Inflammatory macrophage treated with lipopolysaccharide for 4 hours (primary cell): ENCODE measurements at regions not wholly inside any gene's neighbourhood (a gene's known extent, or its start where the extent isn't known, plus 50 kb on each side); places are given as distances from the start of the nearest gene placed in this dataset.

Experiments
- DNase-seq: peaks from one replicate; pipeline ENCODE4 v3.0.0-alpha.2; 2020

DNA sequence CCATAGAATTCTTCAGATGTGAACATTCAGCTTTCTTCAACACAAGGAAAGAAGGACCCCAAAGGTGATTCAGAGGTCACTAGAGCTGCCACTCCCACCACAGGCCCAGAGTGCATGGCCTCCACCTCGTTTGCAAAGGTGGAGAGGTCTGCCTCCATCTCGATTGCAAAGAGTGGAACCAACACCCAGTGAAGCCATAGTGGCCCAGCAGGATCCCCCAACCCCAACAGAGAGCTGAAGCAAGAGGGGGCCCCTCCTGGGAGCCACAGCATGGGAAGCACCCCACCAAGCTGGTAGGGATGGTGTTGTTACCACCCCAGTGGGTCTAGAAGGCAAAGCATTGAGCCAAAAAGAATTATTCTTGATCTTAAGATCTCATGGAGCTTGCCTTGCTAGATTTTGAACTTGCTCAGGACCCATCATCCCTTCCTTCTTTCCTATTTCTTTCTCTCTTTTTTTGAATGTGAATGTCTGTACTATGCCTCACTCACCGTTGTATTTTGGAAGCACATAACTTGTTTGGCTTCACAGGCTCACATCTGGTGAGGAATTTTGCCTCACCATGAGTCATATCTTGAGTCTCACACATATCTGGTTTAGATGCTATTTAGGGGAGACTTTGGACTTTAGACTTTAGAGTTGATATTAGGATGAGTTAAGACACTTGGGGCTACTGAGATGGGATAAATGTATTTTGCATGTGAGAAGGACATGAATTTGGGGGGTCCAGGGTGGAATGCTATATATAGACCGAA lies 119.2 kb downstream of the ANKRD60 start:
- no peak for DNase-seq

DNA sequence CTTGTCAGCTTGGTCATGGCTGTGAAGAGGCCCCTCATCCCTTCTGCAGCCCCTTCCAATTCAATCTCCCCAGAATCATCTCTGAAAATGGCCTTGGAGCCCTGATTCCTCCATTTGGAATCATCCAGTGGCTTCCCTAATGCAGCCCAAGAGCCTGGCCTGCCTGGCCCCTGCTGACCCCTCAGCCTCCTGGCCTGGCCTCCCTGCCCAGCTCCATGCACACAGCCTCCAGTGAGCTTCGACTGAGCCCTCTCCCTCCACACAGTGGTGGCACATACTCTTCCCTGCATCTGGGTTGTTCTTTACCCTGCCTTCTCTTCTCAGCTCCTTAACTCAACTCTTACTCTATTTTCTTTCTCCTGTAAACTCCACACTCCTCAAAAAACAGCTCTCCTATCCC lies 120.9 kb downstream of the ANKRD60 start:
- no peak for DNase-seq

DNA sequence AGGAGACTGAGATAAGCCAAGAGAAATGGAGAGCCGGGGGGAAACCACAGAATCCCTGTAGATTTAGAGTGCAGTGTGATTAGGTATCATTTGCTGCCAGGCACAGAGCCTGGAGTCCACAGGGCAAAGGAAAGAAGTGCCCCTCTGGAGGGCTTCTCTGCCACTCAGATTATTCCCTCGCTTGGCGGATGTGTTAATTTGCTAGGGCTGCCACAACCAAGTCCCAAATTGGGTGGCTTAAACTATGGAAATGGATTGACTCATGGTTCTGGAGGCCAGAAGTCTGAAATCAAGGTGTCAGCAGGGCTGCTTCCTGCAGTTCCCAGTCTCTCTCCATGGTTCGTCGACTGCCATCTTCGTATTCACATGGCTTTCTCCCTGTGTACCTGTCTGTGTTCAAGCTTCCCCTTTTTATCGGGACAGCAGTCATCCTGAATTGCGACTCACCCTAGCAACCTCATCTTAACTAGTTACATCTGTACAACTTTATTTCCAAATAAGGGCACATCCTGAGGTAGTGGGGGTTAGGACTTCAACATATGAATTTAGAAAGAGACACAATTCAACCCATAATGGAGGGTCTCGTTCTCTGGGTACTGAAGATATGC lies 122.2 kb downstream of the ANKRD60 start:
- DNase-seq = no peak

DNA sequence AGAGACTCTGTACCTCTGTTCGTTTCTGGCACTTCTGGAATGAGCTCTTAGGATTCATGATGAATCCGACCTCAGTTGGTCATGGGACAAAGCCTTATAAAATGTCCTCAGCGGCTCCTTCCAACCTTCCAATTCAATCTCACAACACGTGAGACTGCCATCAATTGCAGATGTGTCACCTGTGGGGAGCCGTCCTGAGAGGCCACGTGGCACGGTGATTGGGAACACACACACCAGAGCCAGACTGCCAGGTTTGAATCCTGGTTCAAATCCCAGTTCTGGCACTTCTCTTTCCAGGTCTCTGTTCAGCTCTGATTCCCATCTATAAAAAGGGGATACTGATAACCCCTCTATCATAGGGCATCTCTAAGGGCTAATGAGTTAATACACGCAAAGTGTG lies 124.5 kb downstream of the ANKRD60 start:
- no peak for DNase-seq

DNA sequence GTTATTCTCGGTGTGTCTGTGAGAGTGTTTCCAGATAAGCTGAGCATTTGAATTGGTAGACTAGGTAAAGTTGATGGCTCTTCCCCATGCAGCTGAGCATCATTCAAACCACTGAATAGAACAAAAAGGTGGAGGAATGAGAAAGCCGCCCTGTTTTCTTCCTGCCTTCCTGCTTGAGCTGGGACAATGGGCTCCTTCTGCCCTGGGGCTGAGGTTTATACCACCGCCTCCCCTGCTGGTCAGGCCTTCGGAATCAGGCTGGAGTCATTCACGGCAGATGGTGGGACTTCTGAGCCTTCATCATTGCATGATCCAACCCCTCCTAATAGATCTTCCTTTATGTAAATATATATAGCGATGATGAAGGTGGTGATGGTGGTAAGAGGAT lies 124.9 kb downstream of the ANKRD60 start:
- no peak for DNase-seq

DNA sequence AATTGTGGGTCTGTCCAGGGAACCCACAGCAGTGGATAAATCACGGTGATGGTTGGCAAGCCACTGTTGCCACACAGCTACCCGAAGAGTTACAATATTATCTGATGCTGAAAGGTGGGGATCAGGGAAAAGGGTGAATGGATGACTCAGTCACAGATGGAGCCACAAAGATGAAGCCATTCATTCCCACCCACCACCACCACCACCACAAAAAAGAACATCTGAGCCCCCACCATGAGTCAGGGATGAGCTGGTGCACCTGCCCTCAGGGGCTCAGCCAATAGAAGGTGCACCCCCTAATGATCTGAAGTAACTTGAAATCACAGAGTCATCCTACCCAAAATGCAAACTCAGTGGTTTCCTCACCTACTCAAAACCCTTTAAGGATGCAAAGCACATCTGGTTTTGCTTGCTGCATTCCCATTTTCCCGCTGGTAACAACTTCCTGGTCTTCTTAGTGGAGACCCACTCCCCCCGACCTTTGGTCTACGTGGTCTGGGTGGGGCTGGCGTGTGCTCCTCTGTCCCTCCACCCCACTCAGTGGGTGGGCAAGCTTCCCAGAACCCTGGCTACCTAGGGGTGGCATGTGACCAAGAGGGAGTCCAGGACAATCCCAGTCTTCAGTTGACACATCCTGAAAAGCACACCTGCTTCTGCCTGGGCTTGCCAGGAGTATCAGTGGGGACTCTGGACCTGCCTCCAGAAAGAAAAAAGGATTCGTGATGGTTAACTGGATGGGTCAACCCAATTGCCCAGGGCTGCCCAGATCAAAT lies 125.5 kb downstream of the ANKRD60 start:
- no peak for DNase-seq

DNA sequence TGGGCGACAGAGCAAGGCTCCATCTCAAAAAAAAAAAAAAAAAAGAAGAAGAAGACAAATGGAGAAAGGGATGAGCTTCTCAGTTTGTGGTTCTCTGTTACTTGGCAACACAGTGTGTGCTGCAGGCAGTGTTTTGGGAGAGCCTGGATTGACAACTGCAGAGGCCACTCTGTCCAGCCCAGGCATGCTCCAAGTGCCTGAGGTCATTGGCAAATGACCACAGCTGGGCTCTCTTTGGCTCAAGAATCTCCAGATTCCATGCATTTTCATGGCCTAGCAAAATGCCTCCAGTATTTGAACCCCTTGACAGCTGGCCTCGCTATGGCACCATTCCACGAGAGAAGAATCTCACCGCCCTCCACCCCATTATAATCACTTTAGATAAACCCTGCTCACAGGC lies 126.2 kb downstream of the ANKRD60 start:
- DNase-seq = no peak

DNA sequence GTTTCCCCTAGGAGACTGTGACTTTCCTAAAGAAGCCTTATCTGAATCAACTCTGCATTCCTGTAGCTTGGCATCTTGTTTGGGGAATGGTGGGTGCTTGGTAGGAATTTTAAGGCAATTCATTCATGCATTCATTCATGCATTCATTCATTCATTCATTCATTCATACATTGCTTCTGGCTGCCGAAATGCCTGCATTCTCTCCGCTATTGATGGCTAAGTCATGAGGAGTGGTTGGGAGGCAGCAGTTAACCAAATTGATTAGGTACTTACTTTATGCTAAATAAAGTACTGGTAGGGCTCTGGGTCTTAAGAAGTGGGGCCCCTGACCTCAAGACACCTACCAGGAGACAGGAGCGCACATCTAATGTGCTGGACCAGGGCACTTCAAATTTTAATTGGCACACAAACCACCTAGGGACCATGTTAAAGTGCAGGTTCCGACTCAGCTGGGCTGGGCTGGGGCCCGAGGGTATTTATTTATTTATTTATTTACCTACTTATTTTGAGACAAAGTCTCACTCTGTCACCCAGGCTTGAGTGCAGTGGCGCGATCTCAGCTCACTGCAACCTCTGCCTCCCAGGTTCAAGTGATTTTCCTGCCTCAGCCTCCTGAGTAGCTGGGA lies 127.6 kb downstream of the ANKRD60 start:
- no peak for DNase-seq

DNA sequence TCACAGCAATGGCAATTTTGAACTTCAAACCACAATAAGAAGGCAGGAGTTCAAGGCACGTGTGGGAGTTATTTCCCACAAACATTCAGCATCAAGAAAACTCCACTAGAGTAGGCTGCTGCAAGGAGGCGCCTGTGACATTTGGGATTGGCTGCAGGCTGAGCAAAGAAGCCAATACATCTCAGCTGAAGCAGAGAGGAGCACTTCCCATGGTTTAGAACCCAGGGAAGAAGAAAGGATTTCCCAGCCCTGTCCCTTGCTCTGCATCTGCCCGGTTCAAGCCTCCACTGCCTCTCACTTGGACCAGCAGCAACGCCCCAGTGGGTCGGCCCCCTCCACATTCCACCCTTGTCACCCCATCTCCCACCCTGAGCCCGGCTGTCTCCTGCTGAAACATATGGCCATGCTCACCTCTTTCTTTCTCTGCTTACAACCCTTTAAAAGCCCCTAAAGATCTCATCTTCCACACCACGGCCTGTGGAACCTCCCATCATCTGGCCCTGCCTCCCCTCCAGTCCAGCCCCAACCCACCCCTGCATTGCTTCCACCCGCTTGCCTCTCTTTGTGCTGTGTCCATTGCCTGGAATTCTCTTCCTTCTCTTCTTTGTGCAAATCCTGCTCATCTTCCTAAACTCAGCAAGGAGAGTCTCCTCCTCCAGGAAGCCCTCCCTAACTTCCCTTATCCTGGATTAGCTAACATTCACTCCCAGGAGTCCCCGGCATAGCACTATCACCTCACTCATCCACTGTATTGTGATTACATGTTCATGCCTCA lies 128.3 kb downstream of the ANKRD60 start:
- no peak for DNase-seq

DNA sequence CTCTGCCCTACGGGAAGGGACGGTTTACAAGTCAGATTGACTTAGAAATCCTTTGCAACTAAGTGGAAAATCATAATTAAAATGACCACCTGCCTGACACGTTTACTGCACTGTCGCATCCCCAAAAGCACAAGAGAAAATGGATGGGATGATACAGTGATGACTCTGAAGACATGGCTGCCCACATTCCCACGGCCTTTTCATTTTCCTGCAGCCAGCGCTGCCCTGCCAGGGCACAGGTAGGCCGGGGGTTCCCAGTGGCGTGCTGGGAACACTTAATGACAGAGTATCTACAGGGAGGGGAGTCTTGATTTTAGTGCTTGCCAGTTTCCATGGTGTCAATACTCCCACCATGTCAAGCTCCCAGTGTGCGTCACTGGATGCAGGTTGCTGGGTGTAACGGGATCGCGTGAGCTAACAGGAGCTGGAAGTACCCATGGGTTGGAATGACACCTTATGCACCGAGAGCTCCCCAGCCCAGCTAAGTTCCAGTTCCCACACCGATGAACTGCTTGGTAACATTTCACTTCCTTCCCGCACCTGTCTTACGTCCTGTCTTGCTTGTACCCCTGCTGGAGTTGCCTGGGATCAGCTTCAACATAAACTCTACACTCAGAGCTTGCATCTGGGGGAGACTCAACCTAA lies 129.0 kb downstream of the ANKRD60 start:
- DNase-seq = no peak

DNA sequence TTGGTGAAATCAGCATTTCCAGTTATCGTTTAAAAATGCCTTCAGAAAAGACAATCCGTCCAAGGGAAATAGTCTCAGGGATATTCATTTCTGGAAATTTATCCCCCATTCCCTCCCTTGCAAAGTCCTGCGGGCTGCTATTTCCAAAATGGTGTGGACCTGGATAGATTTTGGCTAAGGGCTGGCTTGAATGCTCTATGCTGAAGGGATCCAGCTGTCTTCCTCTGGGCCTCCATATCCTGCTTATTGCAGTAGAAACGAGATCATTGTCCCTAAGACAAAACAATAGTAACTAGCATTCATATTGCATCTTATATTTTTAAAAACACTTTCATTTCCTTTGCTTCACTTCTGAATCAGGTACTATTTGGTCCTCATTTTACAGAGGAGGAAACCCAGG lies 129.9 kb downstream of the ANKRD60 start:
- DNase-seq = no peak

DNA sequence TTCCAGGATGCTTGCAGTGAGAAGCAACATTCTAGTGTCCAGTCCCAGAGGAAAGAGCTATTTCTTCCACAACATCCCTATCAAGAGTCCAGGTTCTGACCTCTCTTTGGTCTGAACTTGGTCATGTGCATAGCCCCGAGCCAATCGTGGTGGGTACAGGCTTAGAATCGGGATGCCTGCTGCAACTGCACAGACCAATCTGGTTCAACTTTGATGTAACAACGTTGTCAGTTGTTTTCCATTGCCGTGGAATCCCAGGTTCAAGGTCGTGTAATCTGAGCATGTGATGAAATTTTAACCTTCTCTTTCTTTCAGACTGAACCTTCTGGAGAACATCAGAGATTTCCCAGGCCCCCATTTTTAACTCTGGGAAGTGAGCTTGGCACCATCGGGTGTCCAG lies 130.5 kb downstream of the ANKRD60 start:
- DNase-seq = no peak

DNA sequence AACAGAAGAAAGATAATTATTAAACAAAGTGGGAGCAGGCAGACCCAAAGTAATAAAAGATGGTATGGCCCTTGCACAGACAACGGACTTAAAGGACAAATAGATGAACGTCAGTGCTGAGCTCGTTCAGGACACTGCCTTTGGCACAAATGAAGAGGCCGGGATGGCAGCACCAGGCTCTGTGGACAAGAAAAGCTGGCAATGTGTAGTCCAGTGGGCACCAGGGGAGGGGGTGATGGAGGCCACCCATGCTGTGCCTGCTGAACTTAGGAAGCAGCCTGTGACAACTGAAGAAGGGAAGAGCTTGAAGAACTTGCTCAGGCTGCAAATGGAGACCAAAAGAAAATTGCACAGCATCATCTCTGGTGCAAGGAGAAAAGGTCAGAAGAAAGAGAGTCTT lies 131.0 kb downstream of the ANKRD60 start:
- no peak for DNase-seq

DNA sequence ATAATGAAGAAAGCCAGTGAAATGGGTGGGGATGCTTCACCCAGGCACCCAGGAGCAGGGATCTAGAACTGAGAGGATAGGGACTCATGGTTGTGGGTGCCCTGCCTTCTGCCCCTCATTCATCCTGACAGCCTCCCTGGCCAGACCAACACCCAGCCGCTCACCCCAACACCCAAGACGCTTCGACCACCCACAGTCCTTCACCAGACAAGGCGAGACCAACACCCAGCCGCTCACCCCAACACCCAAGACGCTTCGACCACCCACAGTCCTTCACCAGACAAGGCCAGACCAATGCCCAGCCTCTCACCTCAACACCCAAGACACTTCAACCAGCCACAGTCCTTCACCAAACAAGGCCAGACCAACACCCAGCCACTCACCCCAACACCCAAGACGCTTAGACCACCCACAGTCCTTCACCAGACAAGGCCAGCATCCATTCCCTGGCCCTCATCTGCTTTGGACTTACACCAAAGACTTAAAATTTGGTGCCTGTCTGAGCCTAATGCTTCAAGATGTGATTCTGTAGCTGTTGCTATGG lies 131.5 kb downstream of the ANKRD60 start:
- DNase-seq = no peak

DNA sequence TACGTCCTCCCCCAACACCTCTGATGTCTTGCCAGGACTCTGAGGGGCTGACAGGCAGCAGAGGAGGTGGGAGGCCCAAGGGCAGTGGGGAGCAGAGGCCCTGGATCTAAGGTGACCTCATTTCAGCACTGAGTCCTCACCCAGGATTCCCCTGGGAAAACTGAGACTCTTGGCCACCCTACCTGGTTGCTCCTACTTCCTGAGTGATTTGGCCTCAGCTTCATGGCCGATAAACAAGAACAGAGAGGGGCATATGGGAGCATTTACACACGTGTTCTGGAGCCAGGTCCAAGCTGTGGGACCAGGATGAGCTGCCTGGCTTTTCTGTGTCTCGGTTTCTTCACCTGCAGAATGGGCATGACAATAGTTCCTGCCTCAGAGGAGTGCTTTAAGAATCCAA lies 133.8 kb downstream of the ANKRD60 start:
- DNase-seq = no peak

DNA sequence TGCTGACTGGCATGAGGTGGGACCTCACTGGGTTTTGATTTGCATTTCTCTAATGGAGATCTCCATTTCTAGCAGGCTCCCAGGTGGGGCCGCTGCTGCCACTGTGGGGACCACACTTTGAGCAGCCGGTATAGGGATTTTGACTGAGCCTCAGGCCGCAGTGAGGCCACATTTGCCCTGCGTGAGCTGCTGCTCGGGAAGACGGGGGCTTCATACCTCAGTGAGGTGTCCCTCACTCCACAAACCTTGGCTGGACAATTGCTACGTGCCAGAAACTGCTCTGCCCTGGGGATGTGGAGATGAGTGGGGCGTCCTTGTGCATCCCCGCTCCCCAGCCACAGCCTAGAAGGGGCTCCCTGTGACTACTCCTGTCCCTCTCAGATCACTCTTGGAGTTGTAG lies 134.3 kb downstream of the ANKRD60 start:
- no peak for DNase-seq

DNA sequence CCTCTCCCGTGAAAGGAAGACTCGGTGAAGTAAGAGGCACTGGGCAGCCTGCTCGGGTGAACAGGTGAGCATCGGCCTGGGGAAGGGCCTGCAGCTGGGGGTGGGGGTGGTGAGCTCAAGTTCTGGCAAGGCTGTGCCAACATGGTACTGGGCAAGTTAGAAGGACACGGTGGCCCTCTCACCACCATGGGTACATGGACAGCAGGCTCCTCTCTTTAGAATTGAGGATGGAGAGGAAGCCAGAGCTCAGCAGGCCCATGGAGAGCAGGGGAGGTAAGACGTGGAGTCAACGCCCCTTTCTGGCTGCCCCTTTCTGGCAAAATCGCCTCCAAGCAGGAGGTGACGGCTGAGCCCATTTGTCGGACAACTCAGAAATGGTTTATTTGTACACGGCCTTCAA lies 135.6 kb downstream of the ANKRD60 start:
- no peak for DNase-seq

DNA sequence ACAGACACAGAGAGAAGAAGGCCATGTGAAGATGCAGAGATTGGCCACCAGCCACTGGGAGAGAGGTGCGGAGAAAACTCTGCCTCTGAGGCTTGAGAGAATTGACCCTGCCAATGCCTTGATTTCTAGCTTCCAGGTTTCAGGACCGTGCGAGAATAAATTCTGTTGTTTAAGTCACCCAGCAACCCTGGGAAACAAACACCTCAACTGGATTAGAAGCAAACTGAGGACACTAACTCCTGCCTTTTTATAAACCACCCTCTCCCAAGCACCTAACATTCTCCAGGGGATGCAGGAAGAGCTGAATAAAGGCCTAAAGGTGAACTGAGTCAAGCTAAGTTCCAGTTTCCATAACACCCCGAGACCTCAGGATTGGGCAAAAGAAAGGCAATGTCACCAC lies 136.1 kb downstream of the ANKRD60 start:
- no peak for DNase-seq

DNA sequence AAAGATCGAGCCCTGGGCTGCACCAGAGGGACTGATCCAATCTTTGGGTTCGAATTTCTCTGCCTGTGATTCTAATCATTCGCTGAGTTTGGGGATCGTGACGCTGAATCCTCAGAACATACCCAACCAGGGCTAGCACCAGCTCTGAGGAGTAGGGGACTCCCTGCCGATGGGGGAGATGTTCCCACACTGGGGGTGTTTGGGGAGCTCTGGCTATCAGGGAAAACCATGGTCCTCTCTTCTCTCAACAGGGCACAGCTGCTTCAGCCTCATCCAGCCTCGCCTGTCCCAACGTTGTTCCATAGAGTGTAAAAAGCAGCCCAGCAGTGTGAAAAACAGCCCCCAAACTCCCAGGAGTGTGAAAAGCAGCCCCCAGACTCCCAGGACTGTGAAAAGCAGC lies 136.6 kb downstream of the ANKRD60 start:
- no peak for DNase-seq

DNA sequence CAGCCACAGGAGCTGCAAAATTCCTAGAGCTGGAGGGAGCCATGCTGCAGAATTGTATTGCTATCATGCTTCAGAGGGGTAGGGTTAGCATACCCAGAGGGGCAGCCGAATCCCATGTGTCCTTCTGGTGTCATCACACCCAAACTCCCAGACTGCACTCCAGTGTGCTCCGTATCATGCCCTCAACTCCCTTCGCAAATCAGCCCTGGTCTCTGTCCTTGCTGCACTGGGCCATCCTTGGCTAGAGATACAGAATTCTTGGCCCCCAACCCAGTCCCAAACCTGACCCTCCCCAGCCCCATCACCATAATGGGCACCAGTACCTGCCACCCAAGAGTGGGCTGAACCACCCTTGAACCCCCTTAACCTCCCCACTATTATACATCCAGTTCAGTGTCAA lies 138.3 kb downstream of the ANKRD60 start:
- no peak for DNase-seq

DNA sequence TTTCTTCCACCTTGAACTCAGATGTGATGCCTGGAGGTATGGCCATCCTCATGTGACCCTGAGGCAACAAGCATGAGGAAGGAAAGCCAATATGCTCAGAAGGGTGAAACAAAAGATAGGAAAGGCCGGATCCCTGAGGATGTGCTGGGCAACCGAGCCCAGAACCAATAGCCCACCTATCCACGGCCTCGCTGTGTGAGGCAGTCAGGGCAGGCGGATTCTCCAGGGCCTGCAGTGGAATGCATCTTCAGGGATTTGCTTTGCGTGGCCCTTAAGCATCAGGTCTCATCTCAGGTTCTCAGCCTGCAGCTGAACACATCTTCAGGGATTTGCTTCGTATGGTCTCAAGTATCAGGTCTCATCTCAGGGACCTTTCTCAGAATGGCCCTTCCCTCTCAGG lies 139.8 kb downstream of the ANKRD60 start:
- DNase-seq = no peak

DNA sequence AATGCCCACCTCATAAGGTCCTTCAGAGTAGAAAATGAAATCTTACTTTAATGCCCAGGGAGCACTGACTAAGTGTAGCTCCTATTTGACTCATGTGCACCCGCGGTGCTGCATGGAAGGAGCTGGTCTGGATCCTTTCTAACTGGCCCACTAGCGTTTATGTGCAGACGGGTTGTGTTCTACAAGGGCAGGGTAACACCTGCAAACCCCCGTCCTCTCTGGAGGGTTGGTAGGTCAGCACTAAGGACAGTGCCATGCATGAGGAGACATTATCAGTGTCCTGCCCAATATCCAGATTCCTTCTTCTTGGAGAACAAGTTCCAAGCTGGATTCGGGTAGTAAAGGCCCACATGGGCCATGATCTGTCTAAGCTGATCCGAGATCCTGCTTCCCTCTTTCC lies 140.3 kb downstream of the ANKRD60 start:
- DNase-seq = no peak
